NAMALWA (cell line): ENCODE measurements at regions not wholly inside any gene's neighbourhood (a gene's known extent, or its start where the extent isn't known, plus 50 kb on each side); places are given as distances from the start of the nearest gene placed in this dataset.

Experiments
- DNase-seq: peaks from one replicate; pipeline ENCODE4 v3.0.0-alpha.2; 2015; ENCODE audit warnings: low spot score

- no peak for DNase-seq
These were observed 61.2 kb upstream of the RAI2 start for GRCh38 chrX:17922303-17922702.

- DNase-seq, result no peak
These were observed 58.9 kb upstream of the RAI2 start for GRCh38 chrX:17919896-17920446.

GRCh38 chrX:17917945-17918577 lies 57.0 kb upstream of the RAI2 start:
- DNase-seq, result no peak

- DNase-seq, result no peak
These were observed 52.7 kb upstream of the RAI2 start for GRCh38 chrX:17913801-17914200.
